Uterus (tissue), 2 donors: ENCODE measurements at regions not wholly inside any gene's neighbourhood (a gene's known extent, or its start where the extent isn't known, plus 50 kb on each side); places are given as distances from the start of the nearest gene placed in this dataset.

Experiments used
- CTCF ChIP-seq, 4 experiments: fragments of 200-600 bp in 2 of 4; fragments of 450-650 bp in 2 of 4; sonication (generic) in 2 of 4; IDR thresholded peaks; one replicate each; pipeline ENCODE4 v1.5.1; 2016 to 2019; ENCODE audit warnings: antibody characterized with exemption in 4 of 4, mild to moderate bottlenecking in 2 of 4, moderate library complexity in 1 of 4
- POLR2A ChIP-seq, 2 donors: fragments of 450-650 bp; IDR thresholded peaks; one replicate each; pipeline ENCODE4 v1.6.1; 2016; ENCODE audit warnings: antibody characterized with exemption in 2 of 2, mild to moderate bottlenecking in 1 of 2, moderate library complexity in 1 of 2

- no peak for TF ChIP-seq CTCF (IDR thresholded peaks at IDR 0.05)
- no peak for TF ChIP-seq POLR2A (IDR thresholded peaks at IDR 0.05)
These were observed 546.2 kb downstream of the SLITRK5 start for GRCh38 chr13:88217372-88217771.
